Immature natural killer cell (primary cell): ENCODE measurements at regions not wholly inside any gene's neighbourhood (a gene's known extent, or its start where the extent isn't known, plus 50 kb on each side); places are given as distances from the start of the nearest gene placed in this dataset.
"Not testable (repeated sequence)": the region's sequence is repeated elsewhere in the genome, so short reads cannot be mapped to it uniquely, and the experiment has no call there.

Experiments
- DNase-seq, 3 donors: peaks; one replicate each; pipeline ENCODE4 v3.0.0; 2022; ENCODE audit warnings: mixed read lengths in 1 of 3
- H3K27ac Mint-ChIP-seq, 6 donors: one replicate each; pipeline ENCODE4 v1.8.0; 2020; ENCODE audit warnings: mixed read lengths in 6 of 6, mild to moderate bottlenecking in 5 of 6, inconsistent platforms in 4 of 6, moderate library complexity in 3 of 6
- H3K27me3 Mint-ChIP-seq, 3 donors: one replicate each; pipeline ENCODE4 v1.8.0; 2020 to 2021; ENCODE audit warnings: low read depth in 3 of 3, mild to moderate bottlenecking in 3 of 3, mixed read lengths in 3 of 3, moderate library complexity in 3 of 3, inconsistent platforms in 1 of 3
- H3K36me3 Mint-ChIP-seq, 3 donors: one replicate each; pipeline ENCODE4 v1.8.0; 2020; ENCODE audit warnings: mixed read lengths in 3 of 3, inconsistent platforms in 2 of 3, mild to moderate bottlenecking in 2 of 3
- H3K4me1 Mint-ChIP-seq, 2 donors: one replicate each; pipeline ENCODE4 v1.8.0; 2020; ENCODE audit warnings: inconsistent platforms in 2 of 2, mild to moderate bottlenecking in 2 of 2, mixed read lengths in 2 of 2, moderate library complexity in 1 of 2
- H3K4me3 Mint-ChIP-seq, 5 donors: one replicate each; pipeline ENCODE4 v1.8.0; 2020; ENCODE audit warnings: mild to moderate bottlenecking in 5 of 5, mixed read lengths in 5 of 5, inconsistent platforms in 3 of 5, moderate library complexity in 3 of 5
- H3K9me3 Mint-ChIP-seq, 6 donors: one replicate each; pipeline ENCODE4 v1.8.0; 2020; ENCODE audit warnings: mild to moderate bottlenecking in 6 of 6, mixed read lengths in 6 of 6, inconsistent platforms in 4 of 6, moderate library complexity in 3 of 6

- peaks cover 0 to 4% (median 0%) of the 10 kb centered on the region in 3 donors for H3K27me3 Mint-ChIP-seq
- H3K4me1 Mint-ChIP-seq = peaks cover 76 to 78% of the 10 kb centered on the region in 2 donors
- peak overlapping the region; percentile 70 to 86 (median 80) for H3K4me3 Mint-ChIP-seq
- no peaks in the 10 kb centered on the region for H3K9me3 Mint-ChIP-seq
- H3K27ac Mint-ChIP-seq = peak overlapping the region; percentile 83 to 93 (median 88)
- peaks cover 0 to 3% (median 0%) of the 10 kb centered on the region in 3 donors for H3K36me3 Mint-ChIP-seq
- peak; percentile 50 to 55 (median 51) for DNase-seq
Measured at GRCh38 chr10:62689712-62690111, 114.8 kb upstream of the ADO start.

GRCh38 chr10:62690703-62691102 lies 113.8 kb upstream of the ADO start:
- Mint-ChIP-seq H3K36me3 (peaks cover 0 to 3% (median 0%) of the 10 kb centered on the region in 3 donors), H3K27me3 (peaks cover 0 to 2% (median 0%) of the 10 kb centered on the region in 3 donors), H3K9me3 (no peaks in the 10 kb centered on the region), H3K4me3 (peak overlapping the region; percentile 70 to 86 (median 80)), H3K4me1 (peaks cover 86 to 88% of the 10 kb centered on the region in 2 donors), H3K27ac (peak overlapping the region; percentile 83 to 93 (median 88))
- no peak for DNase-seq

GRCh38 chr10:62691336-62691735 lies 113.2 kb upstream of the ADO start:
- H3K36me3 Mint-ChIP-seq = peaks cover 0 to under 1% (median 0%) of the 10 kb centered on the region in 3 donors
- H3K27me3 Mint-ChIP-seq = no peaks in the 10 kb centered on the region
- DNase-seq = peak in 1 of 3 donors; percentile 6
- peaks cover 88 to 94% of the 10 kb centered on the region in 2 donors for H3K4me1 Mint-ChIP-seq
- H3K27ac Mint-ChIP-seq = peak overlapping the region; percentile 83 to 93 (median 88)
- H3K9me3 Mint-ChIP-seq = no peaks in the 10 kb centered on the region
- peak overlapping the region; percentile 69 to 86 (median 82) for H3K4me3 Mint-ChIP-seq

- no peaks in the 10 kb centered on the region for H3K36me3 Mint-ChIP-seq
- H3K27ac Mint-ChIP-seq = peak overlapping the region; percentile 67 to 93 (median 76)
- H3K27me3 Mint-ChIP-seq = no peaks in the 10 kb centered on the region
- H3K9me3 Mint-ChIP-seq = no peaks in the 10 kb centered on the region
- DNase-seq = no peak
- H3K4me3 Mint-ChIP-seq = peak overlapping the region in 3 of 5 donors; percentile 36 to 86 (median 69)
- H3K4me1 Mint-ChIP-seq = peaks cover 93 to 97% of the 10 kb centered on the region in 2 donors
Measured at GRCh38 chr10:62692085-62692484, 112.4 kb upstream of the ADO start.

GRCh38 chr10:62693306-62693705 lies 111.2 kb upstream of the ADO start:
- Mint-ChIP-seq H3K27ac (peak overlapping the region in 4 of 6 donors; percentile 8 to 81 (median 44)), H3K27me3 (no peaks in the 10 kb centered on the region), H3K4me1 (peaks cover 83 to 90% of the 10 kb centered on the region in 2 donors), H3K9me3 (peaks cover 0 to under 1% (median 0%) of the 10 kb centered on the region in 6 donors), H3K36me3 (no peaks in the 10 kb centered on the region), H3K4me3 (no peak overlapping the region)
- no peak for DNase-seq

- peaks cover 71 to 77% of the 10 kb centered on the region in 2 donors for H3K4me1 Mint-ChIP-seq
- H3K27me3 Mint-ChIP-seq = peaks cover 0 to 2% (median 0%) of the 10 kb centered on the region in 3 donors
- peaks cover 7 to 12% (median 10%) of the 10 kb centered on the region in 6 donors for H3K9me3 Mint-ChIP-seq
- H3K27ac Mint-ChIP-seq = peak overlapping the region; percentile 45 to 81 (median 74)
- peaks cover 8 to 10% (median 9%) of the 10 kb centered on the region in 3 donors for H3K36me3 Mint-ChIP-seq
- peak in 2 of 3 donors; percentile 22 to 23 for DNase-seq
- peak overlapping the region; percentile 6 to 56 (median 53) for H3K4me3 Mint-ChIP-seq
Measured at GRCh38 chr10:62694537-62695126, 109.9 kb upstream of the ADO start.

- H3K4me1 Mint-ChIP-seq = peaks cover 49 to 56% of the 10 kb centered on the region in 2 donors
- H3K36me3 Mint-ChIP-seq = peaks cover 10 to 13% (median 12%) of the 10 kb centered on the region in 3 donors
- peak in 1 of 3 donors; percentile 19 for DNase-seq
- H3K27me3 Mint-ChIP-seq = peaks cover 0 to 5% (median 0%) of the 10 kb centered on the region in 3 donors
- H3K4me3 Mint-ChIP-seq = peak overlapping the region in 1 of 5 donors; percentile 1
- peaks cover 10 to 17% (median 14%) of the 10 kb centered on the region in 6 donors for H3K9me3 Mint-ChIP-seq
- H3K27ac Mint-ChIP-seq = peak overlapping the region in 1 of 6 donors; percentile 58
Measured at GRCh38 chr10:62696798-62697197, 107.7 kb upstream of the ADO start.

- Mint-ChIP-seq H3K9me3 (peaks cover 10 to 20% (median 14%) of the 10 kb centered on the region in 6 donors), H3K4me3 (no peak overlapping the region), H3K4me1 (peaks cover 27 to 32% of the 10 kb centered on the region in 2 donors), H3K27me3 (peaks cover 3 to 8% (median 3%) of the 10 kb centered on the region in 3 donors), H3K36me3 (peaks cover 10 to 13% (median 12%) of the 10 kb centered on the region in 3 donors), H3K27ac (no peak overlapping the region)
- DNase-seq = no peak
Measured at GRCh38 chr10:62699148-62699547, 105.4 kb upstream of the ADO start.

- not testable (repeated sequence) for H3K27ac Mint-ChIP-seq, H3K4me3 Mint-ChIP-seq, H3K27me3 Mint-ChIP-seq, H3K36me3 Mint-ChIP-seq, DNase-seq, H3K4me1 Mint-ChIP-seq
- peaks cover 7 to 14% (median 9%) of the 10 kb centered on the region in 6 donors for H3K9me3 Mint-ChIP-seq
Measured at GRCh38 chr10:62704121-62704520, 100.4 kb upstream of the ADO start.

- no peak overlapping the region for H3K4me3 Mint-ChIP-seq
- no peak for DNase-seq
- peaks cover 0 to 3% (median 3%) of the 10 kb centered on the region in 3 donors for H3K36me3 Mint-ChIP-seq
Measured at GRCh38 chr10:62705789-62706188, 98.7 kb upstream of the ADO start.

GRCh38 chr10:62707810-62708209 lies 96.7 kb upstream of the ADO start:
- no peak overlapping the region for H3K4me3 Mint-ChIP-seq
- no peak overlapping the region for H3K27ac Mint-ChIP-seq
- peaks cover 0 to 5% (median 3%) of the 10 kb centered on the region in 3 donors for H3K27me3 Mint-ChIP-seq
- H3K4me1 Mint-ChIP-seq = peaks cover 3 to 6% of the 10 kb centered on the region in 2 donors
- H3K36me3 Mint-ChIP-seq = peaks cover 0 to 9% (median 5%) of the 10 kb centered on the region in 3 donors
- no peak for DNase-seq
- peaks cover 0 to 3% (median 0%) of the 10 kb centered on the region in 6 donors for H3K9me3 Mint-ChIP-seq

More at GRCh38 chr10:62705789-62706188, 98.7 kb upstream of the ADO start:
- Mint-ChIP-seq H3K9me3 (peaks cover 0 to 5% (median 0%) of the 10 kb centered on the region in 6 donors), H3K4me1 (peaks cover 3 to 6% of the 10 kb centered on the region in 2 donors), H3K27ac (no peak overlapping the region), H3K27me3 (peaks cover 3% of the 10 kb centered on the region in 3 donors)

GRCh38 chr10:62708569-62708968 lies 96.0 kb upstream of the ADO start:
- peaks cover 3 to 6% of the 10 kb centered on the region in 2 donors for H3K4me1 Mint-ChIP-seq
- peaks cover 0 to 4% (median 0%) of the 10 kb centered on the region in 3 donors for H3K27me3 Mint-ChIP-seq
- H3K27ac Mint-ChIP-seq = peak overlapping the region in 1 of 6 donors; percentile 14
- no peak for DNase-seq
- H3K36me3 Mint-ChIP-seq = peaks cover 0 to 9% (median 5%) of the 10 kb centered on the region in 3 donors
- peaks cover 0 to 3% (median 0%) of the 10 kb centered on the region in 6 donors for H3K9me3 Mint-ChIP-seq
- no peak overlapping the region for H3K4me3 Mint-ChIP-seq

GRCh38 chr10:62709200-62709599 lies 95.3 kb upstream of the ADO start:
- Mint-ChIP-seq H3K27ac (no peak overlapping the region), H3K27me3 (peaks cover 0 to 2% (median 0%) of the 10 kb centered on the region in 3 donors), H3K4me3 (no peak overlapping the region), H3K4me1 (peaks cover 3 to 6% of the 10 kb centered on the region in 2 donors), H3K9me3 (peaks cover 0 to 3% (median 0%) of the 10 kb centered on the region in 6 donors), H3K36me3 (peaks cover 0 to 9% (median 5%) of the 10 kb centered on the region in 3 donors)
- DNase-seq = no peak

- H3K36me3 Mint-ChIP-seq = peaks cover 0 to 9% (median 5%) of the 10 kb centered on the region in 3 donors
- no peak overlapping the region for H3K27ac Mint-ChIP-seq
- H3K4me1 Mint-ChIP-seq = peaks cover 3 to 6% of the 10 kb centered on the region in 2 donors
- H3K4me3 Mint-ChIP-seq = no peak overlapping the region
- H3K9me3 Mint-ChIP-seq = peaks cover 0 to 3% (median 0%) of the 10 kb centered on the region in 6 donors
- H3K27me3 Mint-ChIP-seq = peaks cover 0 to 3% (median 0%) of the 10 kb centered on the region in 3 donors
- no peak for DNase-seq
Measured at GRCh38 chr10:62710182-62710581, 94.3 kb upstream of the ADO start.
